NCI-H748 treated with DMSO at 0.1 percent for 48 hours (cell line): ENCODE measurements at regions not wholly inside any gene's neighbourhood (a gene's known extent, or its start where the extent isn't known, plus 50 kb on each side); places are given as distances from the start of the nearest gene placed in this dataset.

Source experiments
- DNase-seq: peaks from one replicate; lab custom pipeline; 2025; lab: John Stamatoyannopoulos, UW

GRCh38 chr18:24827501-24827900, 367.1 kb downstream of the HRH4 start:
- no peak for DNase-seq

- DNase-seq: no peak
Observed at GRCh38 chr18:24831081-24831480, 370.6 kb downstream of the HRH4 start.

GRCh38 chr18:24831871-24832665, 371.6 kb downstream of the HRH4 start:
- DNase-seq: no peak

GRCh38 chr18:24835751-24836150, 375.3 kb downstream of the HRH4 start:
- no peak for DNase-seq

- no peak for DNase-seq
Observed at GRCh38 chr18:24837066-24837465, 376.6 kb downstream of the HRH4 start.

GRCh38 chr18:24840051-24840450, 379.6 kb downstream of the HRH4 start:
- no peak for DNase-seq

- no peak for DNase-seq
Observed at GRCh38 chr18:24840640-24841039, 380.2 kb downstream of the HRH4 start.

GRCh38 chr18:24841536-24841935, 381.1 kb downstream of the HRH4 start:
- DNase-seq: no peak

- DNase-seq: no peak
Observed at GRCh38 chr18:24843123-24843522, 382.7 kb downstream of the HRH4 start.

- no peak for DNase-seq
Observed at GRCh38 chr18:24846138-24846537, 385.7 kb downstream of the HRH4 start.

GRCh38 chr18:24850532-24850931, 390.1 kb downstream of the HRH4 start:
- DNase-seq: no peak

GRCh38 chr18:24853076-24853475, 392.6 kb downstream of the HRH4 start:
- no peak for DNase-seq

GRCh38 chr18:24860978-24861680, 400.7 kb downstream of the HRH4 start:
- DNase-seq: no peak

- no peak for DNase-seq
Observed at GRCh38 chr18:24862201-24862816, 401.9 kb downstream of the HRH4 start.

GRCh38 chr18:24868311-24868710, 407.9 kb downstream of the HRH4 start:
- DNase-seq: no peak

GRCh38 chr18:24868760-24869237, 408.4 kb downstream of the HRH4 start:
- no peak for DNase-seq

- peak; percentile 27 for DNase-seq
Observed at GRCh38 chr18:24869285-24869684, 408.8 kb downstream of the HRH4 start.

- DNase-seq: no peak
Observed at GRCh38 chr18:24875286-24875685, 414.8 kb downstream of the HRH4 start.

- no peak for DNase-seq
Observed at GRCh38 chr18:24875777-24876176, 415.3 kb downstream of the HRH4 start.

GRCh38 chr18:24876266-24876665, 415.8 kb downstream of the HRH4 start:
- DNase-seq: no peak

GRCh38 chr18:24877066-24877465, 416.6 kb downstream of the HRH4 start:
- no peak for DNase-seq

GRCh38 chr18:24877546-24877945, 417.1 kb downstream of the HRH4 start:
- no peak for DNase-seq

- DNase-seq: peak; percentile 65
Observed at GRCh38 chr18:24878289-24878688, 417.9 kb downstream of the HRH4 start.
